Heart left ventricle (tissue), 13 donors: ENCODE measurements at regions not wholly inside any gene's neighbourhood (a gene's known extent, or its start where the extent isn't known, plus 50 kb on each side); places are given as distances from the start of the nearest gene placed in this dataset.

Experiments used
- CTCF ChIP-seq, 12 donors: fragments of 200-600 bp; sonication (generic) in 4 of 12; IDR thresholded peaks; one replicate each; pipeline versions ENCODE4 v1.5.0 to v1.8.0; 2018 to 2022; ENCODE audit warnings: antibody characterized with exemption in 12 of 12, mild to moderate bottlenecking in 5 of 12
- POLR2A ChIP-seq, 2 donors: fragments of 450-650 bp; IDR thresholded peaks; one replicate each; pipeline ENCODE4 v1.6.1; 2017; ENCODE audit warnings: antibody characterized with exemption in 2 of 2, mild to moderate bottlenecking in 2 of 2, moderate library complexity in 2 of 2
- donor health status: ischemic (EF 13 %, LVEDD 7.1; RV severe dilation, severe dysfunction).
- donor health status: DM: no; HTN: yes; CAD: no.
- donor health status: DM: no; HTN: no; CAD: no.
- donor health status: ischemic (EF 25% LVEDD 6.9; RV normal size, moderate dysfunction).
- donor health status: ischemic (EF 25% LVEDD 5.7; RV mildly dilated, moderate dysfunction).
- donor health status: ischemic (EF 35%, LVEDD 5.7; RV mildly dilated, moderate dysfunction).
- donor health status: nonischemic (EF 11% LVEDD 7.7; RV severe dilation, severe dysfunction).
- donor health status: DM: yes; HTN: yes; CAD: no.
- donor health status: PGD.
- donor health status: ischemic (EF 29% LVEDD 5.4; RV normal size, mild dysfunction).
- donor health status: nonischemic (EF 23%, LVEDD 6.1; RV moderate dilation, normal function).

GRCh38 chr5:2383698-2384065 lies 367.8 kb downstream of the IRX2 start:
- TF ChIP-seq CTCF (IDR thresholded peaks at IDR 0.05) = no peak
- TF ChIP-seq POLR2A (IDR thresholded peaks at IDR 0.05) = no peak
